Cardiac septum (tissue), 1 donor: ENCODE measurements at regions not wholly inside any gene's neighbourhood (a gene's known extent, or its start where the extent isn't known, plus 50 kb on each side); places are given as distances from the start of the nearest gene placed in this dataset.

ENCODE experiments used
- DNase-seq: peaks from one replicate; pipeline ENCODE4 v3.0.0-alpha.2; 2020; ENCODE audit warnings: low spot score
- intact Hi-C: fragments of 100-400 bp; cut with DNase I; formaldehyde crosslinking; loops from one replicate; pipeline ENCODE4 v1.14.0; 2022
- donor health status: DM: no; HTN: no; CAD: no.

DNA sequence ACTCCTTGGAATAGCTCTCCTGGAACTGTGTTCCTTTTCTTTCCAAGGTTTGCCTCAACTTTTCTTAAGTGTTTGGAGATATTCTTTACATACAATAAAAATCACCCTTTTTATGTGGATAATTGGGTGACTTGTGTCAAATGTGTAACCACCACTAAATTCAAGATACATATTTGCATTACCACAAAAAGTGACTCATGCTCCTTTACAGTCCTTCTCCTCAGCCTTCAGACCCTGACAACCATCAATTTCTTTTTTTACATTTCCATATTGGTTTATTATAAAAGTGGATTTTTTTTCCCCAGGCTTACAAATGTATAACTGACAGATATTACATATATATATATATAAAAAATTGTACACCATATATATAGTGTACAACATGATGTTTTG, 372.0 kb upstream of the KCNN2 start:
- intact Hi-C loops = no loop called here
- no peak for DNase-seq

DNA sequence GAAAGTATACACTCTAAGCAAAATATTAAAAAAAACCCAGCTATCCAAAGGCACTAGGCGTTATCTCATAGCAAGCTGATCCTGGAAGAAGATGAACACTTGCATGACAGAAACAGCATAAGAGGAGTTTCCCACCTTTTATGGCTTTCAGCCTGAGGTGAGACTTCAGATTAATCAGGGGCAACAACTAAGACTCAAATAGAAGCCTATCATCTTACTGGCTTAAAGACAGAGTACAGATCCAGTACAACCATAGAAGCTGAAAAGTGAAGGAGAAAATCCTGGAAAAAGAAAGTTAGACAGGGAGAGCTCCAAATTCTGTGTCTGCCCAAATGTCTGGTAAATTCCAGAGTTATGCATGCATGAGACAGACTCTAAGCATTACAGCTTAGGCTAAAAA, 360.8 kb upstream of the KCNN2 start:
- DNase-seq = no peak
- intact Hi-C loops = no loop called here

DNA sequence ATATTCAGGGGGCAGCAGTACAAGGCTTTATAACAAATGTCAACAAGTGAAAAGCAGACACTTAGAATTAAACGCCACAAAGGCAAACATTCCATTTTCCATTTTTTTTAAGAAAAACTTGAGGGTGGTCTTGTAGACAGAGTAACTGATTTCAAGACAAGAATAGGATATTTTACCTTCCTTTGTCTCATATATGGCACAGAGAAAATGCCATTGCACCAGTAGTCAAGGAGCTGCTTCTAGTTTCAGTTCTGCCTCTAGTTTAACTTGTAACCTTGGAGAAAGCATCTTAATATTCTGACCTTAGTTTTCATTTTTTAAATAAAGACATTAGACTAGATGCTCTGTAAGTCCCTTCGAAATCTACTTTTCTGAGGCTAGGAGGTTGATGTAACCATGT, 355.3 kb upstream of the KCNN2 start:
- DNase-seq = no peak
- intact Hi-C loops = no loop called here

DNA sequence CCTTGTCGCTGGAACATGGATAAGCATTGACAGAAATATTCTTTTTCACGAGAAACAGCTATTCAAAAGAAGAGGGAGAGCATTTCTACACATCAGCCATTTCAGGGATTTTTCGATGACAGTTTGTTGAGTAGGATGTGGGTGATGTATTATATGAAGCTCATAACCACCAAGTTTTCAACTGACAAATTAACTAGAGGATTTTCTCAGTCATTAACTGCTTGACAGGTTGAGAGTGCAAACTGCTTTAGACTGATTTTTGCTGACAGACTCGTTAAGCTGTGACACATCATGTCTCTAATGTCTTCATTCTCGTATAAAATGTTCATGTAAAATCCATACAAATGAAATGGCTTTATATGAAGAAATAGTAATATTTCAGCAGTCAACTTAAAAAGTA, 354.2 kb upstream of the KCNN2 start:
- DNase-seq = no peak
- intact Hi-C loops = no loop called here

DNA sequence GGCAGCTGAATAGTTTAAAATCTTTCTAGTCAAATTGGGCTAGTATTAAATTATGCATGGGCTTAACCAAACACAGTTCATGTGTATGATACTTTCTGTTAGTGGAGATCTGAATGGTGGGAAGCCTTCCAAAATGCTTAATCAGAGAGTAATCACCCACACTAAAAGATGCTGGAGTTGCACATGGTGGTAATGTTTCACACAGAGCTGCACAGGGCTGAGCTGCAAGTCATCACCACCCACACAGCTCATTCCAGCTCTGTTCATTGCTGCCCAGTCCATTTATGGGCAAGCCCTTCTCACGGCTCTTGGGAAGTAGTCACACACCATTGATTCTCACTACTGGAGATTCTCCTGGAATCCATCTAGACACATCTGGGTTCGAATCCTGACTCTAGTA, 351.5 kb upstream of the KCNN2 start:
- intact Hi-C loops = loop anchor here (5.0 kb wide), 1 partner anchor 427 kb away; no protein-coding TSS in a partner anchor
- DNase-seq = no peak

DNA sequence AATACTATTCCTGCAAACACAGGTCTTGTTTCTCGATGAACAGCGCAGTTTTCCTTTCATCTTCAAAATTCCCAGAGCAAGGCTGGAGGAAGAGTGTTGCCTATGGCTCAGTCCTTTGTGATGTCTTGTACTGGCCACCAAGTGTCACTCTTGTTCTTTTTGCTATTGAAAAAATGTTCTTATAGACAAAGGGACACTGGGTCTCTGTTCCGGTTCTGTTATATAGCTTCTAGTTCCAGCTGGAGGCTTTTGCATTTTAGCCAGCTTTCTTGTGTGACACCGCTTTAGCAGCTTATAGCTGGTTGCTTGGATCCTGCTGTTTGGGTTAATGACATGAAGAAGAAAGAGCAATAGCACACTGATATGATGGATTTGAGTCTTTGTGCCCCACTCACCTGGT, 343.7 kb upstream of the KCNN2 start:
- intact Hi-C loops = loop anchor here (5.0 kb wide), 2 partner anchors 289 to 429 kb away; no protein-coding TSS in a partner anchor
- no peak for DNase-seq

DNA sequence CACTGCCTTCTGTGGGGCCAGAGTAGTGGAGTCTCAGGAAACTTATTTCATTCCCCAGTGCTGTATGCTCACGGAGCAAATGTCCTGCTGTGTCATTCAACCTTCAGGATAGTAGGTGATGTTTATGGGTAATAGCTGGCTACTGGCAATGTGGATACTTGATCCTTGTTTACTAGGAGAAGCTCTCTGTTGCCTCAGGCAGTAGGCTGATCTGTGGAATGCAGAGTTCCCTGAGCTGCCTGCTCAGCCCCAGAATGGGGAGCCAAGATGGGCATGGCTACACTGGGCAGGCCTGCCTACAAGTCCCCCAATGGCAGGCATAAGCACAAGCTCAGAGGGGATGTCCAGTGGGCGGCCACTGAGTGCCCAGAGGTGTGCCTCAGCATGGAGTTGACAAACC, 323.1 kb upstream of the KCNN2 start:
- intact Hi-C loops = no loop called here
- no peak for DNase-seq

DNA sequence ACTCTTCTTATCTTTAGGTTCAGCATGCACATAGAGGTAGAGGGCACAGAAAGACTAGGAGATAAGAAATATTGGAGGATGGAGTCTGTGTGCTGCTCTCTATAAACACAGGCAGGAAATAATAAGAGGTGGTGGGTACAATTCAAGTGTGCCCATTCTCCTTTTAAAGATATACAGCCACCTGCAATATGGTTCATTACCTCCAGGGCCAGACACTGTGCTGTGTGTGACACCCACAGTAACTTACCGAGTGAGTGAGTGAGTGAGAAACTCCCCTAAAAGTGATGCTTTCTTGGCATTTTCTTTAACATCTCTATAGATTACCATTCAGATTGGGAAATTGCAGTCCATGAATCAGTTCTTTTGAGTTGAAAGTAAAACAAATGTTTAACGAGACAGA, 311.8 kb upstream of the KCNN2 start:
- intact Hi-C loops = no loop called here
- no peak for DNase-seq

DNA sequence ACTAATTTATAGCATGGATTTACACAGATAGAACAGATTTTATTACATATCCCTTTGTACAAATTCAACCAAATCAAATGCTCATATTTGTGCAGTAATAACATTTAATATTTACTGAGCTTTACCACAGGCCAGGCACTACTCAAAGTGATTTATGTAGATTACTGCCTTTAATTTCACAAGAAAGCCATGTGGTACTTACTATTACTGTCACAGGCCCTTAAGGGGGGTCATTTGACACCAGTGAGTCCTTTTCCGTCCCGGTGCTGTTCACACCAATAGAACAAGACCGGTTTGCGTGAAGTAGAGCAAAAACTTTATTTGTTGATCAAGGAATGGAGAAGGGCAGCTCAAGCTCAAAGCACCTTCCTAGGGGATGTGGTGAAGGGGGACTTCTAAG, 308.5 kb upstream of the KCNN2 start:
- intact Hi-C loops = no loop called here
- DNase-seq = no peak

DNA sequence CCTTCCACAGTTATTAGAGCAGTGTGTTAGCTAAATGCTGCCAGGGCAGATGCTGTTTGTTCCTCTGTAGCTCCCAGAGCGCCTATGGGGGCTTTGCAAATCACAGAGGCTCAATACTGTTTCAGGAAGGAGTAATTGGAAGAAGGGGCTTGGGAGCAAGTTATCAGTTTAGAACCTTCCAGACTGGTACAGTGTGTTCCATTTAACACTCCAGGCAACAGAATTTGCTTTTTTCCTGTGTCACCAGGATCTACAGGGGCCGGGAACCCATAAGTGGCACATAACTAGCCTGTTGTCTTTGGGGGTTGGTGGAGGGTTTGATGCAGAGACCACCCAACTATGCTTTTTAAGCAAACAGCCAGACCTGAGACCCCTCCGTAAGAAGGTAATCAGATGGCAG, 307.3 kb upstream of the KCNN2 start:
- intact Hi-C loops = no loop called here
- DNase-seq = no peak

DNA sequence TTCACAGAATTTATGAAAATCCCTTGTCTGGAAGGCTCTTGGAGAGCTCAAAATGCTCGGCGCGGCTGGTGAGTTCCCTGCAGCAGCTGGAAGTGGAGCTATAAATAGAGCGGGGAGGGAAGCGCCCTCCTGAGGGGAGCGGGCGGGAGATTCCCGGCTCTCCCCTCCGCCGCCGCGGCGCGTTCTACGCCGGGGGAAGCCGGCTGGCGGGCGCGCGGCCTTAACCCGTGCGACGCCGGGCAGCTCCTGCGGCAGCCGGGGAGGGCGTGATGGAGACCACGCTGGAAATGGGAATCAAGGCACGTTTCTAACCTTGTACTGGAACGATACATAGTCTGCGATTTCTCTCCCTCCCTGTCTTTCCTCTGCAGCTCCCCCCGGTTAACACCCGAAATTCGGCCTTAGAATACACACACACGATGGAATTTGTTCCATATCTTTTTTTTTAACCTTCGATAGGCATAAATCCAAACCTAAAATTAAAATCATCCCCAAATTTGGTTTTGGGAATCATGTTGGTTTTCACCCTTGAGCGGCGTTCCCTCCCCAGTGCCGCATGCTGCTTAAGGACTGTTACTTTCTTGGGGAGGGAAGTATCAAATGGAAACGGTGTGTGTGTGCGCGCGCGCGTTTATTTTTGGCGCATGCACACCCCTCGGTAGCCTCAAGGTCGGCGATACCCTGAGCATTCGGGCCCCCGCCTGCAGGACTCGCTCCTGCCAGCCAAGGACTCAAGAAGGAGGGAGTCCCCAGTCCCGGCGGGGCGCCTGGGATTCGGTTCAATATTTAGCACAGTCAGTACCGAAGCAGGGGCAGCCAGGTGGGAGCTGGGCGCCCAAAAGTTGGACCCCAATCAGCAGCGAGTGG, 306.3 kb upstream of the KCNN2 start:
- peak; percentile 79 for DNase-seq
- intact Hi-C loops = no loop called here

DNA sequence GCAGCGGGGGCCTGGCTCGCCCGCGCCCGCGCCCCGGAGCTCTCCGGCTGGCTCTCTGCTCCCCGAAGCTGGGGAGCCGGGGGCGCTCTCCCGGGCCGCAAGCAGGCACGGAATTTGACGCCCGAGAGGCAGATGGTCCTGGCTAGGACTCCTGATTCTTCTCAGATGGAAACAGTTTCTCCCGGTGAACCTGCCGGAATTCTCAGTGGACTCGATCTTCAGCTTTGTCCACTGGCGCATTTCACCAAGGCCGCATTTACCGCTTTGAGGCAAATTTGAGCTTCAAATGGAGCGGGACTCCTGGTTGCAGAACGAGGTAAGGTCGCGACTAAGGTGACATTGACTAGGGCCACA, 305.7 kb upstream of the KCNN2 start:
- DNase-seq = no peak
- intact Hi-C loops = no loop called here

DNA sequence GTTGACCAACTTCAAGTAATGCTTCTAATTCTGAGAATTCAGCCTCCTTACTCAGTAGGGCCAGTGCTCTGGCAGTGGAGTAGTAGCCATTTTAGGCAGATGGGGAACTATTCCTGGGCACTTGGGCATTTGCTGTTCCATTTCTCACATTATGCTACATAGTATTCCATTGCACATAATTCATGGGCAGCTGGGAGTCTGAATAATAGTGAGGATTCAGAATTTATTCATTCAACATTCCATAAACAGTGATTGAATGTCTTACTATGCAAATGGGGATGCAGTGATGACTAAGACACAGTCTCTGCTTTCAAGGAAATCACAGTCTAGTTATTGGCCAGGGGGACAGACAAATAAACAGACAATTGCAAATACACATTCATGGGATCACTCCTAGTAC, 301.0 kb upstream of the KCNN2 start:
- intact Hi-C loops = no loop called here

DNA sequence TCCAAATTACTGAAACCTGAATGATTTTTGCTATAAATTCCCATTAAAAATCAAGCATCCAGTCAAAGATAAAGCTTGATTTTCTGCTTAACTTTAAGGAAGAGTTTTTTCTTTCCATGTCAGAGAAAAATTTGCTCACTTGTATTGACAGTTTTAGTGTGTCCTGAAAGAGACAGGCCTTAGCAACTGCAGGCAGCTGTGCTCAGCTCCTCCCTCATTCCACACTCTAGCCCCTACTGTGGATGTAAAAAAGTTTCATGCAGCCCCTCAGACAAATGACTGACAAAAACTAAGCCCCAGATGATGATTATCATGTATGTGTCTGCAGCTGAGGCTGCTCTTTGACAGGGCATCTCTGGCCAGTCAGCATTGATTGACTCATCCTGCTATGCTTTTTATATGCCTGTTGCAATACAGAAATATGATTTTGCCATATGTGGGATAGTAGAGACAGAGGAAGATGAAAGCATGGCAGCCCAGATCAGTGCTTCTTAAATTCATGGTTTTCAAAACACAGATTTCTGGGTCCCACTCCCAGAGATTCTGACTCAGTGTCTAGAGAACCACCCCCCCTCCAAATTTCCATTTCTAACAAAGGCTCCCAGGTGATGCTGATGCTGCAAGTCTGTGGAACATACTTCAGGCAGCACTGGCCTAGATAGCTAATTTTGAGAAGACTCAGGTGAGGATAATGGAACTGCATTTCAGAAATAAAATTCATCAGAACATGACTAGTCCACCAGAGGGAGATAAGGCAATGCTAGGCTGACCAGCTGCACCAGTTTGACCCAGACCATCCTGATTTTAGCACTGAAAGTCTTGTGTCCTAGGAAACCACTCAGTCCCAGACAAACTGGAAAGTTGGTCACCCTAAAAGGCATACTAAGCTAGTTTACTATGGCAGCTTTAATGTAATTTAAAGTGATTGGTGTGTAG, 298.7 kb upstream of the KCNN2 start:
- no peak for DNase-seq
- intact Hi-C loops = no loop called here

More for the DNA sequence above, 301.0 kb upstream of the KCNN2 start:
- DNase-seq = no peak

DNA sequence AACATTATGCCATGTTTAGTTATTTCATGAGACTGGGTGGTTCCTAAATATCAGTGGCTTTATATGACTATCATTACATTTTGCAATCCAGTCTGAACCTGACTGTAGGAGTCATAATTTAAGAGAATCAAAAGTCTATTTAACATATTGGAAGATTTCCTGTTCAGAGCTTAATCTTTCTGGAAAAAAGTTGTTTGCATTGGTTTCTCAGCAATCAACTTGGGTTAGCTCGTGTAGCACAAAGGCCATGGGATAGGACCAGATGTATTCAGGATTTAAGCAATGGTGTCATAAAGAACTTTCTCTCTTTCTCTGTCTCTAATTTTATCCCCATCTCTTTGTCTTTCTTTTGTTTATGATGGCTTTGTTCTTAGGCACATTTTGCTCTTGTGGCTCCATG, 296.0 kb upstream of the KCNN2 start:
- no peak for DNase-seq
- intact Hi-C loops = no loop called here

DNA sequence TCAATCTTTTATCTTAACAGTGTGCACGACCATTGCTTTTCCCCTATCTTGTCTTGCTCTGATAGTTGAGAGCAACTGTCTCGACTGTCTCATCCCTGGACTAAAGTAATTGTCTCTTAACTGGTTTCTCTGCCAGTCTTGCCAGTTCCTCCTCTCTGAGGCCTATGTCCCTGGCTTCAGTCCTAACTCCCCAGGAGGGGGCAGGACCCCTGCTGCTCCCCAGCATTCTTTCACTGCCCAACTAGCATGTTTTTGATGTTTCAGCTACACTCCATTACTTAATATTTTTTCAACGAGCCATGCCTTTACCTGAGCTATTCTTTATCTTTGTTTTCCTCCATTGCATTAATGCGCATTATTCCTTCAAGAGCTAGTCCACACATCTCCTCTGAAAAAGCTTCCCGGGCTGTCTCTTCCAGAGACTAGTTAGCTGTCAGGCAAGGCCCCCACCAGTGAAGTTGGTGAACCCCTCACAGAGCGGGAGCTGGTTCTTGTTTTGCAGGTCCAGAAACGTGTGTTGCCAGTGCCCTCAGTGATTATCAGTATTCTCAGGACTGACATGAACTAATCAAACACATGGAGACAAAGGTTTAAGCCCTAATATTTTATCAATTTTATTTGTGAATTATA, 291.7 kb upstream of the KCNN2 start:
- intact Hi-C loops = no loop called here

DNA sequence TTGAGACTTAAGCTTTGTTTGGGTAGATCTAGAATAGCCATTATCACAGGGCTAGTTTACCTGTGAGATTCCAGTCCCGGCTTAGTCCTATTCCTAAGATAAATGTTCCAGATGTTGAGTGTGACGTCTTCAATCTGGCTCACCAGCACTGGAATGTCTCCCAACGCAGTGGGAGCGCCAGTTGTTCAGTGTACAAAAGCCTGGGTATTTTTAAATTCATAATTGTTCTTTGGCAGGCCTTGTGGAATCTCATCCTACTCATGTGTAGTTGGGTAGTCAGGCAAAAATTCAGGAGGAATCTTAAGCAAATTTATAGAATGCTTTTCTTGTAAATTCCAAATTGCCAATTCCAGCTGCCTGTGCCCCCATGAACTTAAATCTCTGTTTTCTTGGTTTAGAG, 272.6 kb upstream of the KCNN2 start:
- no peak for DNase-seq
- intact Hi-C loops = no loop called here

More for the DNA sequence above, 291.7 kb upstream of the KCNN2 start:
- no peak for DNase-seq

DNA sequence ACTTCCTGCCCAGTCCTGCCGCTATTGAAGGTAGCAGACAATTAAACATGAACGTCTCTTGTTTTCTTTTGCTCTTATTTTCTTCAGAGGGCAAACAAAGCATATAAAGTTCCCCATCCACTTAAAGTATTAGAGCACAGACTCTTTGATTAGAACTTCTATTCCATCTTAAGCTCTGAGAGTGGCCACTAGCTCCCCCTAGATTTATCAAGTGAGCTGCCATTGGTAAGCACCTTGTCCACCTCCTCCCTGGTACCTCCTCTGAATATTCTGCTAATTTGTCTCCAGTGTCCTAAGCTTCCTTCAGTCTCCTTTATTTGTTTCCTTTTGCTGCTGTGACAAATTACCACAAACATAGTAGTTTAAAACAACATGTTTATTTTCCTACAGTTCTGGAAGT, 264.3 kb upstream of the KCNN2 start:
- no peak for DNase-seq
- intact Hi-C loops = no loop called here

DNA sequence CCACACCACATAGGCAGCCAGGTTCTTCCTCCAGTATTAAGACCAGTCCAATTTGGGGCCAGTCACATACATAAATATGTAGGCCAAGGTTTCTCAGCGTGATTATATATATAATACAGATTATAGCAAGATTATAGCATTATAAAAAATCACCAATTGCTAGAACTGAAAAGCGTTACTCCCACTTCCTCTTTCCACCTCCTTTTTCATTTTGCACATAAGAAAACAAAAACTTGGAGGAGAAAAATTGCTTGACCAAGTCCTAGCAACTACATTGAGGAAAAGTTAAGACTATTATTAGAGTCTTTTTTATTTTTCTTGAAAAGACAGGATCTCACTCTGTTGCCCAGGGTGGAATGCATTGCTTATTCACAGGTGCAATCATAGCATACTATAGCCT, 262.7 kb upstream of the KCNN2 start:
- intact Hi-C loops = no loop called here

DNA sequence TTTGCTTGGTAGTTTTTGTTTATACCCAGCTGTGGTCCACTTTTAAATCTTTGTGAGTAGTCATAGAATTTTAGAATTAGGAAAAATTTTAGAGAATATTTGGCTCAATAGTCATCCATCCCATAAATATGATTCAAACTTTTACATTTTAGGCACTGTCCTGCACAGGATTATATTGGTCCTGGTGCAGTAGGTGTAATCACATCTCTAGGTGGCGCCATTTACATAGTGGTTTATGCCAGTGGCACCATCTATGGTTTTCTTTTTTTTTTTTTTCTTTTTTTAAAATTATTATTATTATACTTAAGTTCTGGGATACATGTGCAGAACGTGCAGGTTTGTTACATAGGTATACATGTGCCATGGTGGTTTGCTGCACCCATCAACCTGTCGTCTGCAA, 260.7 kb upstream of the KCNN2 start:
- intact Hi-C loops = loop anchor here (5.0 kb wide), 1 partner anchor 351 kb away; no protein-coding TSS in a partner anchor
- DNase-seq = no peak

More for the DNA sequence above, 262.7 kb upstream of the KCNN2 start:
- DNase-seq = no peak
